CD4-positive, alpha-beta T cell treated with Interleukin-17A for 1 hour (primary cell): ENCODE measurements at regions not wholly inside any gene's neighbourhood (a gene's known extent, or its start where the extent isn't known, plus 50 kb on each side); places are given as distances from the start of the nearest gene placed in this dataset.

Experiments
- DNase-seq: peaks from one replicate; pipeline ENCODE4 v3.0.0-alpha.2; 2020

GRCh38 chr11:71120471-71120896 lies 131.9 kb downstream of the SHANK2 start:
- DNase-seq = no peak

- DNase-seq = no peak
Measured at GRCh38 chr11:71119656-71120269, 132.6 kb downstream of the SHANK2 start.

GRCh38 chr11:71118671-71119250 lies 133.6 kb downstream of the SHANK2 start:
- DNase-seq = no peak

GRCh38 chr11:71117311-71117710 lies 135.1 kb downstream of the SHANK2 start:
- DNase-seq = no peak

GRCh38 chr11:71116693-71117040 lies 135.7 kb downstream of the SHANK2 start:
- DNase-seq = no peak

- no peak for DNase-seq
Measured at GRCh38 chr11:71115770-71116692, 136.3 kb downstream of the SHANK2 start.

- DNase-seq = no peak
Measured at GRCh38 chr11:71114124-71114851, 138.1 kb downstream of the SHANK2 start.

- no peak for DNase-seq
Measured at GRCh38 chr11:71112990-71113389, 139.4 kb downstream of the SHANK2 start.

GRCh38 chr11:71112454-71112853 lies 139.9 kb downstream of the SHANK2 start:
- no peak for DNase-seq

- DNase-seq = no peak
Measured at GRCh38 chr11:71109586-71109985, 142.8 kb downstream of the SHANK2 start.

GRCh38 chr11:71109186-71109585 lies 143.2 kb downstream of the SHANK2 start:
- DNase-seq = no peak

GRCh38 chr11:71108013-71108865 lies 144.1 kb downstream of the SHANK2 start:
- DNase-seq = no peak

- no peak for DNase-seq
Measured at GRCh38 chr11:71106671-71107070, 145.7 kb downstream of the SHANK2 start.

GRCh38 chr11:71103266-71103665 lies 149.1 kb downstream of the SHANK2 start:
- no peak for DNase-seq

- DNase-seq = no peak
Measured at GRCh38 chr11:71102251-71102995, 150.0 kb downstream of the SHANK2 start.

- no peak for DNase-seq
Measured at GRCh38 chr11:71101606-71102005, 150.8 kb downstream of the SHANK2 start.

GRCh38 chr11:71101046-71101445 lies 151.3 kb downstream of the SHANK2 start:
- DNase-seq = no peak

GRCh38 chr11:71098776-71099175 lies 153.6 kb downstream of the SHANK2 start:
- no peak for DNase-seq

GRCh38 chr11:71097506-71098240 lies 154.7 kb downstream of the SHANK2 start:
- no peak for DNase-seq

- DNase-seq = no peak
Measured at GRCh38 chr11:71096751-71097388, 155.5 kb downstream of the SHANK2 start.
